ENCODE measurements at regions not wholly inside any gene's neighbourhood (a gene's known extent, or its start where the extent isn't known, plus 50 kb on each side); places are given as distances from the start of the nearest gene placed in this dataset.

- TF ChIP-seq CTCF (IDR thresholded peaks at IDR 0.05; ENCODE audit: low read length) = no peak
- TF ChIP-seq EZH2 (optimal IDR thresholded peaks at IDR 0.05; ENCODE audit: low read depth, low read length) = no peak
- TF ChIP-seq EZH2phosphoT487 (IDR thresholded peaks at IDR 0.05; ENCODE audit: low read length) = no peak
Observed at GRCh38 chr18:75760208-75760607, 332.7 kb upstream of the SMIM21 start.
